ENCODE measurements at regions not wholly inside any gene's neighbourhood (a gene's known extent, or its start where the extent isn't known, plus 50 kb on each side); places are given as distances from the start of the nearest gene placed in this dataset.

- Histone ChIP-seq H4K91ac (replicated peaks; ENCODE audit: insufficient read length, low read length) (no peak overlapping the region), H2BK12ac (ENCODE audit: low read depth, low read length) (no peak overlapping the region), H3K79me2 (ENCODE audit: control insufficient read depth in 1 of 2, insufficient read depth in 2 of 2, low read length in 2 of 2) (no peaks in the 10 kb centered on the region), H3K4me3 (ENCODE audit: extremely low read depth in 1 of 4, insufficient read depth in 2 of 4, low read depth in 3 of 4, low read length in 4 of 4) (no peak overlapping the region), H3K56ac (replicated peaks; ENCODE audit: insufficient read length, low read depth, low read length) (no peak overlapping the region), H3K23me2 (ENCODE audit: low read depth, low read length) (no peaks in the 10 kb centered on the region), H3K9me3 (ENCODE audit: insufficient read depth in 2 of 2, low read depth in 1 of 2, low read length in 1 of 2) (no peaks in the 10 kb centered on the region), H3K23ac (ENCODE audit: insufficient read length) (no peak overlapping the region), H2BK5ac (ENCODE audit: low read depth, low read length) (no peak overlapping the region), H3K18ac (ENCODE audit: extremely low read depth, low read length) (no peak overlapping the region), H4K5ac (ENCODE audit: insufficient read length, low read depth, low read length) (no peak overlapping the region), H3K36me3 (ENCODE audit: control insufficient read depth in 2 of 4, insufficient read depth in 4 of 4, low read length in 3 of 4) (no peaks in the 10 kb centered on the region), H2BK15ac (ENCODE audit: low read length) (no peak overlapping the region), H2BK120ac (replicated peaks; ENCODE audit: low read depth, low read length) (no peak overlapping the region), H2AFZ (ENCODE audit: low read length) (no peak overlapping the region), H3K79me1 (ENCODE audit: low read depth, low read length) (no peaks in the 10 kb centered on the region), H3K4ac (replicated peaks; ENCODE audit: insufficient read length, low read depth, low read length) (no peak overlapping the region), H2AK5ac (ENCODE audit: low read depth, low read length) (no peak overlapping the region), H3K27me3 (replicated peaks in 1 of 4; ENCODE audit: control insufficient read depth in 3 of 4, extremely low read depth in 1 of 4, insufficient read depth in 3 of 4, low read length in 3 of 4) (peaks cover 0 to 1% (median 0%) of the 10 kb centered on the region in 4 experiments; a peak in 1 of 7 replicates), H2BK20ac (ENCODE audit: low read length) (no peak overlapping the region), H3K4me1 (replicated peaks in 1 of 4; ENCODE audit: control insufficient read depth in 3 of 4, insufficient read depth in 4 of 4, low read length in 3 of 4) (peaks cover 0 to 3% (median 0%) of the 10 kb centered on the region in 4 experiments; a peak in 1 of 7 replicates), H4K8ac (ENCODE audit: extremely low read depth, insufficient read depth, low read length) (no peak overlapping the region), H4K20me1 (replicated peaks in 1 of 2; ENCODE audit: control insufficient read depth in 1 of 2, insufficient read depth in 2 of 2, low read length in 2 of 2) (no peaks in the 10 kb centered on the region), H3K14ac (ENCODE audit: insufficient read length) (no peak overlapping the region), H3K9ac (replicated peaks in 1 of 4; ENCODE audit: extremely low read depth in 1 of 4, low read depth in 3 of 4, low read length in 3 of 4) (no peak overlapping the region), H3K27ac (ENCODE audit: low read depth, low read length) (no peak overlapping the region), H3K4me2 (ENCODE audit: insufficient read depth in 1 of 2, low read depth in 2 of 2, low read length in 2 of 2) (no peak overlapping the region)
- ChIA-PET CTCF (ENCODE audit: partially characterized antibody) (no interaction called here), POLR2A (ENCODE audit: partially characterized antibody) (no interaction called here)
- no peak for FAIRE-seq
- no peak for TF ChIP-seq RFX5 (IDR thresholded peaks at IDR 0.05; ENCODE audit: borderline replicate concordance, low read depth, low read length)
- no peak for TF ChIP-seq CTCF (IDR thresholded peaks at IDR 0.05; ENCODE audit: control extremely low read depth in 1 of 3, insufficient read depth in 1 of 3, low read depth in 1 of 3, low read length in 3 of 3)
- TF ChIP-seq SUZ12 (IDR thresholded peaks at IDR 0.05; ENCODE audit: low read length) = no peak
- TF ChIP-seq SAP30 (IDR thresholded peaks at IDR 0.05; ENCODE audit: insufficient read depth, insufficient replicate concordance, low read length) = no peak
- no peak for TF ChIP-seq MAFK (IDR thresholded peaks at IDR 0.05; ENCODE audit: low read depth, low read length)
- no peak for TF ChIP-seq SP4 (IDR thresholded peaks at IDR 0.05; ENCODE audit: low read length)
- TF ChIP-seq KDM4A (IDR thresholded peaks at IDR 0.05; ENCODE audit: low read depth, low read length, severe bottlenecking) = no peak
- TF ChIP-seq POU5F1 (IDR thresholded peaks at IDR 0.05; ENCODE audit: low read depth, low read length) = no peak
- no peak for TF ChIP-seq CBX5 (IDR thresholded peaks at IDR 0.05; ENCODE audit: low read depth, low read length)
- no peak for TF ChIP-seq POLR2AphosphoS5 (IDR thresholded peaks at IDR 0.05; ENCODE audit: low read depth, low read length)
- TF ChIP-seq BRCA1 (IDR thresholded peaks at IDR 0.05; ENCODE audit: low read depth, low read length) = no peak
- no peak for TF ChIP-seq TCF12 (IDR thresholded peaks at IDR 0.05; ENCODE audit: low read depth, low read length)
- WGBS, 2 experiments (ENCODE audit: extremely low coverage in 1 of 2, insufficient coverage in 1 of 2, insufficient read length in 1 of 2, insufficient replicate concordance in 2 of 2, low coverage in 1 of 2, low lambda C conversion rate in 2 of 2, missing lambda C conversion rate in 1 of 2) = 100% methylated on average over 2 of the region's 2 CpGs; no CpG with 5 or more reads in 1 of the 2 experiments
- no peak for DNase-seq (ENCODE audit: low read depth in 1 of 2, low spot score in 2 of 2)
These were observed 342.5 kb downstream of the PTEN start for GRCh38 chr10:88205842-88206446.

Data from H1 (cell line).